OCI-LY7 (cell line): ENCODE measurements at regions not wholly inside any gene's neighbourhood (a gene's known extent, or its start where the extent isn't known, plus 50 kb on each side); places are given as distances from the start of the nearest gene placed in this dataset.

Experiments used
- BruUV-seq: library from RNA; stranded (reverse); fragments of 400-500 nt; replicated peaks from 2 replicates; lab custom pipeline; 2021; lab: Mats Ljungman, UMichigan
- CTCF ChIA-PET: fragments of 300-600 bp; sonication (Branson Sonifier 250); formaldehyde crosslinking; loops from one replicate; lab custom pipeline; 2022; ENCODE audit warnings: antibody characterized with exemption; ENCODE audit not compliant: unreplicated experiment; lab: Charles Lee
- POLR2A ChIA-PET: fragments of 300-600 bp; sonication (Branson Sonifier 250); formaldehyde crosslinking; loops from one replicate; lab custom pipeline; 2022; ENCODE audit warnings: antibody characterized with exemption; lab: Charles Lee
- DNase-seq: peaks from one replicate; pipeline ENCODE4 v3.0.0-alpha.2; 2015; ENCODE audit warnings: low spot score
- H2AFZ ChIP-seq: fragments of 200-600 bp; sonication (generic), shearing (Covaris generic); 2 replicates; pipeline ENCODE4 v1.6.1; 2014; ENCODE audit warnings: mild to moderate bottlenecking, antibody characterized with exemption, low read length, moderate library complexity
- H3K27ac ChIP-seq: fragments of 200-600 bp; sonication (generic); 2 replicates; pipeline ENCODE4 v1.5.1; 2014; ENCODE audit warnings: mixed run types, low read depth, mild to moderate bottlenecking, moderate library complexity, low read length, inconsistent platforms; ENCODE audit not compliant: poor library complexity, severe bottlenecking
- H3K36me3 ChIP-seq: fragments of 200-600 bp; sonication (generic); 2 replicates; pipeline ENCODE4 v1.6.1; 2014; ENCODE audit warnings: mild to moderate bottlenecking, antibody characterized with exemption, low read length, moderate library complexity, mixed read lengths; ENCODE audit not compliant: insufficient read depth
- H3K4me1 ChIP-seq: fragments of 200-600 bp; sonication (generic); 2 replicates; pipeline ENCODE4 v1.5.1; 2014; ENCODE audit warnings: mild to moderate bottlenecking, low read length; ENCODE audit not compliant: insufficient read depth, poor library complexity, severe bottlenecking
- H3K4me2 ChIP-seq: fragments of 200-600 bp; sonication (generic); 2 replicates; pipeline ENCODE4 v1.6.1; 2014; ENCODE audit warnings: mild to moderate bottlenecking, low read length
- H3K4me3 ChIP-seq: fragments of 200-600 bp; sonication (generic); 2 replicates; pipeline ENCODE4 v1.5.1; 2014; ENCODE audit warnings: mild to moderate bottlenecking, low read depth, low read length; ENCODE audit not compliant: poor library complexity, severe bottlenecking
- H3K79me2 ChIP-seq: fragments of 200-600 bp; sonication (generic); 2 replicates; pipeline ENCODE4 v1.6.1; 2016; ENCODE audit warnings: low read depth, mild to moderate bottlenecking, low read length, moderate library complexity, mixed read lengths; ENCODE audit not compliant: insufficient read depth
- H3K9me2 ChIP-seq: fragments of 200-600 bp; sonication (generic); 2 replicates; pipeline ENCODE4 v1.6.1; 2016; ENCODE audit warnings: mild to moderate bottlenecking, low read length, mixed read lengths; ENCODE audit not compliant: insufficient read depth
- H3K9me3 ChIP-seq: fragments of 200-600 bp; sonication (generic); 2 replicates; pipeline ENCODE4 v1.6.1; 2014; ENCODE audit warnings: mild to moderate bottlenecking, mixed run types, low read length, mixed read lengths
- H4K20me1 ChIP-seq: fragments of 200-600 bp; sonication (generic); 2 replicates; pipeline ENCODE4 v1.6.1; 2014; ENCODE audit warnings: mild to moderate bottlenecking, antibody characterized with exemption, low read length, moderate library complexity, mixed read lengths; ENCODE audit not compliant: insufficient read depth
- CTCF ChIP-seq: fragments of 200-600 bp; sonication (generic); conservative IDR thresholded peaks from 2 replicates; pipeline ENCODE4 v1.5.1; 2014; ENCODE audit warnings: mild to moderate bottlenecking, antibody characterized with exemption, low read length, moderate library complexity, mixed read lengths
- EZH2phosphoT487 ChIP-seq: fragments of 200-600 bp; sonication (generic); IDR thresholded peaks from 2 replicates; pipeline ENCODE4 v1.6.1; 2018; ENCODE audit warnings: low read depth, borderline replicate concordance, mild to moderate bottlenecking, mixed run types, antibody characterized with exemption, low read length, moderate library complexity, mixed read lengths
- intact Hi-C: fragments of 100-400 bp; cut with micrococcal nuclease; formaldehyde crosslinking; loops from one replicate; pipeline ENCODE4 v1.10.0; 2022; ENCODE audit not compliant: unreplicated experiment

- Histone ChIP-seq H3K79me2 (no peaks in the 10 kb centered on the region), H3K4me1 (no peaks in the 10 kb centered on the region), H3K36me3 (no peaks in the 10 kb centered on the region), H4K20me1 (no peaks in the 10 kb centered on the region), H3K27ac (no peak overlapping the region), H3K4me3 (no peak overlapping the region), H3K9me2 (no peaks in the 10 kb centered on the region), H2AFZ (no peak overlapping the region), H3K9me3 (no peaks in the 10 kb centered on the region), H3K4me2 (no peak overlapping the region)
- BruUV-seq: no TSS peak
- intact Hi-C loops: no loop called here
- ChIA-PET CTCF (no interaction called here), POLR2A (interaction anchor here (0.7 kb wide), 1 partner anchor 641 kb away, joined by 3 read pairs; no protein-coding TSS in a partner anchor)
- TF ChIP-seq CTCF (no peak), EZH2phosphoT487 (no peak)
- DNase-seq: no peak
Observed at GRCh38 chr2:226483143-226483542, 316.5 kb downstream of the IRS1 start.

DNA sequence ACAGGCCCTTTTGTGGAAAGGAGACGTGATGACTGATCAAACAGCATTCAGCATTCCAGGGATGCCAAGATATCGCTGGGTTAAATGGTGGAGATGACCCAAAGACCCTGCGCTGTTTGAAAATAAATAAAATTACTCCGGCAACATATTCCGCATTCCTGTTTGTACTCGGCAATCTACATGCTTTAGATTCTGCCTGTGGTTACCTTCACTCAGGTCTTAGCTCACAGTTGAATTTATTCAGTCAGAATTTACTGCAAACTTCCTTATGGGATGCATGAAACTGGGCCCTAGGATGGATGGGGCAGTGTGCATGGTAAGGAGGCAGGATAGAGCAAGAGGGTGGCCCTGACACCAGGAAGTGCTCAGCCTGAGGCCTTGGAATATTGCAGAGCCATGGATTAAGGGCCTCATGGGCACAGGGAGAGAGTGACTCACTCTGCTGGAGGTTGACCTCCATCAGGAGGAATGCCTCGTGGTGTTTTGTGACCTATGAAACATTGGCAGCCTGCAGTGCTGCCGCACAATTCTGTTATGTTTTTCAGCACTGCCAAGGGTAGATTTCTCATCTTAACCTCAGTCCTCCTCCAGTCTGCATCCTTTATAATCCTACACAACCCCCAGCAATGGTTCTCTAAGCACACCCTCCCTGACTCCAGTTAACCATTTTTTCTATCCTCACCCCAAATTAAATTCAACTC, 321.4 kb downstream of the IRS1 start:
- Histone ChIP-seq H3K4me2 (no peak overlapping the region), H3K9me2 (no peaks in the 10 kb centered on the region), H2AFZ (no peak overlapping the region), H3K27ac (no peak overlapping the region), H3K4me1 (no peaks in the 10 kb centered on the region), H3K79me2 (no peaks in the 10 kb centered on the region), H3K9me3 (no peaks in the 10 kb centered on the region), H4K20me1 (no peaks in the 10 kb centered on the region), H3K36me3 (no peaks in the 10 kb centered on the region), H3K4me3 (no peak overlapping the region)
- CTCF ChIA-PET: no interaction called here
- no TSS peak for BruUV-seq
- POLR2A ChIA-PET: interaction anchor here (0.6 to 0.7 kb wide), 4 partner anchors 15 to 416 kb away, joined by 3 read pairs; no protein-coding TSS in a partner anchor
- intact Hi-C loops: no loop called here
- DNase-seq: no peak
- no peak for TF ChIP-seq CTCF
- no peak for TF ChIP-seq EZH2phosphoT487
